ENCODE measurements at regions not wholly inside any gene's neighbourhood (a gene's known extent, or its start where the extent isn't known, plus 50 kb on each side); places are given as distances from the start of the nearest gene placed in this dataset.

DNA sequence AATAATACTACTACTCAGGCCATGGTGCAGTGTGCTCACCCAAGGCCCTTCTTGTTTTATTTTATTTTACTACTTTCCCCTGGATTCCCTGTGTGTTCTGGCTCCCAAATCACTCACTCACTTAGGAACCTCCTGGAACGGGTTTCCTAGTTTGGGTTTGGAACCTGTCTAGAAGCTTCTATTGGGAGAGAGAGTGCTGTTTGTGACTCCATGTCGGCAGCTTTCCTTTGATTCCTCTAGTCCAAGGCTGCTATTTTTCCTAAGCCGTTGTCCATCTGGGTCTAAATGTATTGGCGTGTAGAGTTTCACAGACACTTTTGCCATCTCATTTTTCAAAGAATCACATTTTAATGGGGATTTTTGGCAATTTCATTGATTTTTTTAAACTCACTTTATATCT lies 70.8 kb downstream of the FOXA2 start:
- TF ChIP-seq, protein P1, sequence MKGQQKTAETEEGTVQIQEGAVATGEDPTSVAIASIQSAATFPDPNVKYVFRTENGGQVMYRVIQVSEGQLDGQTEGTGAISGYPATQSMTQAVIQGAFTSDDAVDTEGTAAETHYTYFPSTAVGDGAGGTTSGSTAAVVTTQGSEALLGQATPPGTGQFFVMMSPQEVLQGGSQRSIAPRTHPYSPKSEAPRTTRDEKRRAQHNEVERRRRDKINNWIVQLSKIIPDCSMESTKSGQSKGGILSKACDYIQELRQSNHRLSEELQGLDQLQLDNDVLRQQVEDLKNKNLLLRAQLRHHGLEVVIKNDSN (CRISPR knock-in tag; IDR thresholded peaks at IDR 0.05) = no peak
- no peak for TF ChIP-seq MTA3 (IDR thresholded peaks at IDR 0.05; ENCODE audit: borderline replicate concordance)
- no peak for TF ChIP-seq TAF1 (IDR thresholded peaks at IDR 0.05; ENCODE audit: control insufficient read depth, extremely low read depth, insufficient read depth, low read length, severe bottlenecking)
- no peak for TF ChIP-seq SP1 (CRISPR knock-in tag; IDR thresholded peaks at IDR 0.05)
- no peak for TF ChIP-seq MCM7 (IDR thresholded peaks at IDR 0.05)
- no peak for TF ChIP-seq RUNX1 (IDR thresholded peaks at IDR 0.05; ENCODE audit: low read depth)
- TF ChIP-seq FOXJ3 (CRISPR knock-in tag; IDR thresholded peaks at IDR 0.05) = no peak
- no peak for TF ChIP-seq SIRT6 (IDR thresholded peaks at IDR 0.05; ENCODE audit: low read depth, low read length)
- no peak for TF ChIP-seq BRCA1 (IDR thresholded peaks at IDR 0.05)
- no peak for TF ChIP-seq BRCA1 (CRISPR knock-in tag; IDR thresholded peaks at IDR 0.05)
- TF ChIP-seq EP300 (IDR thresholded peaks at IDR 0.05; ENCODE audit: low read length) = no peak

Data from K562 (cell line).